ENCODE measurements at regions not wholly inside any gene's neighbourhood (a gene's known extent, or its start where the extent isn't known, plus 50 kb on each side); places are given as distances from the start of the nearest gene placed in this dataset.

DNA sequence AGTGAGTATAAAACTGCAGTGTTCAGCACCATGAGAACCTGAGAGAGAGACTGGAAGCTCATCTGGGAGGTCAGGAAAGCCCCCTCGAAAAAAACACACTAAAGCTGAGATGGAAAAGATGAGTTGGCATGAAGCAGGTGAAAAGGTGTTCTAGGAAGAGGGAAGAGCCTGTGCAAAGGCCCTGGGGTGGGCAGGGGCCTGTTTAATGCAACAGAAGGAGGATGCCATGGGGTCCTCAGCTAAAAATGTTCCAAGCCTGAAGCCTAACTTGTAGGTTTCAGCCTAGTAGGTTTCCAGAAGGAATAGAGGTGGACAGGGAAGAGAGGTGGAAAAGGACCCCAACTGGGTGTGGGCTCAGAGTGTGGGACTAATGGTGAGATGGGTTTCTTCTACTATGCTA, 242.3 kb upstream of the ZFHX3 start:
- H3K27ac ChIP-seq (ENCODE audit: low read depth in 1 of 2, low read length in 1 of 2) = no peak overlapping the region
- H3K36me3 ChIP-seq (ENCODE audit: control insufficient read depth in 2 of 2, insufficient read depth in 2 of 2, low read length in 1 of 2) = no peaks in the 10 kb centered on the region
- no peak for DNase-seq (ENCODE audit: low read depth in 6 of 9, low spot score in 9 of 9)
- H3K27me3 ChIP-seq (ENCODE audit: control insufficient read depth in 2 of 2, insufficient read depth in 1 of 2, low read length in 1 of 2) = no peaks in the 10 kb centered on the region
- no peak overlapping the region for H3K4me3 ChIP-seq (ENCODE audit: low read length in 2 of 2)
- H3K4me1 ChIP-seq (ENCODE audit: control insufficient read depth in 2 of 2, insufficient read depth in 2 of 2, low read length in 2 of 2) = no peaks in the 10 kb centered on the region
- WGBS = 81% methylated on average over 1 of the region's 1 CpG
- no peaks in the 10 kb centered on the region for H3K9me3 ChIP-seq (ENCODE audit: control insufficient read depth in 2 of 2, insufficient read depth in 1 of 2, low read length in 1 of 2)

DNA sequence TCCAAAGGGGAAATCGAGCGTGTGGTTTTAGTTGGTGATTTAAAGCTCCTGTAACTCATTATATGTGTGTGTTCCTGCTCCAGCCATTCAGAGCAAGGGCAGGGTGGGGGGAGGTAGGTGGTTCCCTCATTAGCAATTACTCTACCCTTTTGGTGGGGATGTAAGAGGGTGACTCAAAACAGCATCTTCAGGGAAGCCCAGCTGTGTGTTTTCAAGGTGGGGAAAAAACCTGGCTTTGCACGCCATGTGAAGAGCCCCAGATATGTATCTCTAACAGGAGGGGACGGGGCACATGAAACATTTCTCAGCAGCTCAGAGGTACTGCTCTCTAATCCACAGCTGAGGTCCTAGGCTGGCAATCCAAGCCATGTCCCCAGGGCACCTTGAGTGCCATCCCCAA, 241.3 kb upstream of the ZFHX3 start:
- Histone ChIP-seq H3K36me3 (ENCODE audit: control insufficient read depth in 2 of 2, insufficient read depth in 2 of 2, low read length in 1 of 2) (no peaks in the 10 kb centered on the region), H3K4me1 (ENCODE audit: control insufficient read depth in 2 of 2, insufficient read depth in 2 of 2, low read length in 2 of 2) (no peaks in the 10 kb centered on the region)
- WGBS = 56% methylated on average over 4 of the region's 4 CpGs

DNA sequence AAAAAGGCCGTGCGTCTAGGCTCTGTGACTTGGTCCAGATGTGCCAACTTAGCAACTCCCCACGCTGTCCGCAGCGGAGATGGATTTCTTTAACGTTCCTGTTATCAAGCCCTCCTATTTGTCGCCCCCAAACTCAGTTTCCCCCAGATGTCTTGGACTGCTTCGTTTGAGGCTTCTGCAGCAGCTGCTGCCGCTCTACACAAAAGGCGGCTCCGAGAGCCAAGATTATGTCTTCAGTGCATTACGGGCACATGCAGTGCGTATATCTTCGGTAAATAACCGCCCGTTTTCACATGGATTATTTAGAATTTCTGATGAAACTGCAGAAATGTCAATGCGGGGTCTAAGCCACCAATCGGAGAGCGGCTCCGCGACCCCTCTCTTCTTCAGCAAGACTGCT, 240.6 kb upstream of the ZFHX3 start:
- no peak for DNase-seq (ENCODE audit: low read depth in 6 of 9, low spot score in 9 of 9)
- no peaks in the 10 kb centered on the region for H3K27me3 ChIP-seq (ENCODE audit: control insufficient read depth in 2 of 2, insufficient read depth in 1 of 2, low read length in 1 of 2)
- H3K27ac ChIP-seq (ENCODE audit: low read depth in 1 of 2, low read length in 1 of 2) = no peak overlapping the region
- H3K9me3 ChIP-seq (ENCODE audit: control insufficient read depth in 2 of 2, insufficient read depth in 1 of 2, low read length in 1 of 2) = no peaks in the 10 kb centered on the region
- H3K36me3 ChIP-seq (ENCODE audit: control insufficient read depth in 2 of 2, insufficient read depth in 2 of 2, low read length in 1 of 2) = no peaks in the 10 kb centered on the region
- no peaks in the 10 kb centered on the region for H3K4me1 ChIP-seq (ENCODE audit: control insufficient read depth in 2 of 2, insufficient read depth in 2 of 2, low read length in 2 of 2)
- no peak overlapping the region for H3K4me3 ChIP-seq (ENCODE audit: low read length in 2 of 2)
- 96% methylated on average over 21 of the region's 21 CpGs for WGBS

More for the DNA sequence above, 241.3 kb upstream of the ZFHX3 start:
- no peak overlapping the region for H3K4me3 ChIP-seq (ENCODE audit: low read length in 2 of 2)
- H3K9me3 ChIP-seq (ENCODE audit: control insufficient read depth in 2 of 2, insufficient read depth in 1 of 2, low read length in 1 of 2) = no peaks in the 10 kb centered on the region
- no peaks in the 10 kb centered on the region for H3K27me3 ChIP-seq (ENCODE audit: control insufficient read depth in 2 of 2, insufficient read depth in 1 of 2, low read length in 1 of 2)
- DNase-seq (ENCODE audit: low read depth in 6 of 9, low spot score in 9 of 9) = no peak
- H3K27ac ChIP-seq (ENCODE audit: low read depth in 1 of 2, low read length in 1 of 2) = no peak overlapping the region

DNA sequence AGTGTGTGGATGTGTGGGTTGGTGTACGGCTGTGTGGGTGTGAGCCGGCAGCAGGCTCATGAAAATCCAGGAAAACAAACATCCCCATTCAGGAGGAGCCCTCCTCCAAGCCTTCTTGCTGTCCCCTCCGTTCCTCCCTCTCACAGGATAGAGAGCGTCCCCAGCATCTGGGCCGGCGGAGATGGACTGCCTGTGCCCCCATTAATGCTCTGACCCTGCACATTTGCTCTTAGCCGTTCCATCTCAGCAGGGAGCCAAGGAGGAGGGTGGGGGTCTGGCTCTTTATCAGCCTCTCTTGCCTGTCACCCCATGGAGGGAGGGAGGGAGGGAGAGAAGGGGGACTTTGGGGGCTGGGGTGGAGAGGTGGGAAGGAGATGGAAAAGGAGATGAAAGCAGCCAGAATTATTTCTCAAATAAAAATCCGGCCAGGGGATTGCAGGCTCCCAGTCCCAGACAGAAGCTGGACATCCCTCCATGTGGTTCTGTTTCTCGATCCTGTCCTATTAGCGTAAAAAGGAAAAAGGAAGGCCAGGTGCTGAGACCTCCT, 240.0 kb upstream of the ZFHX3 start:
- Histone ChIP-seq H3K36me3 (ENCODE audit: control insufficient read depth in 2 of 2, insufficient read depth in 2 of 2, low read length in 1 of 2) (no peaks in the 10 kb centered on the region), H3K4me3 (ENCODE audit: low read length in 2 of 2) (no peak overlapping the region), H3K9me3 (ENCODE audit: control insufficient read depth in 2 of 2, insufficient read depth in 1 of 2, low read length in 1 of 2) (no peaks in the 10 kb centered on the region), H3K27ac (ENCODE audit: low read depth in 1 of 2, low read length in 1 of 2) (no peak overlapping the region), H3K4me1 (ENCODE audit: control insufficient read depth in 2 of 2, insufficient read depth in 2 of 2, low read length in 2 of 2) (no peaks in the 10 kb centered on the region), H3K27me3 (ENCODE audit: control insufficient read depth in 2 of 2, insufficient read depth in 1 of 2, low read length in 1 of 2) (no peaks in the 10 kb centered on the region)
- WGBS = 76% methylated on average over 10 of the region's 10 CpGs
- no peak for DNase-seq (ENCODE audit: low read depth in 6 of 9, low spot score in 9 of 9)

GRCh38 chr16:73286346-73287267, 238.7 kb upstream of the ZFHX3 start:
- H3K4me1 ChIP-seq (ENCODE audit: control insufficient read depth in 2 of 2, insufficient read depth in 2 of 2, low read length in 2 of 2) = no peaks in the 10 kb centered on the region

GRCh38 chr16:73285436-73286201, 237.7 kb upstream of the ZFHX3 start:
- Histone ChIP-seq H3K9me3 (ENCODE audit: control insufficient read depth in 2 of 2, insufficient read depth in 1 of 2, low read length in 1 of 2) (no peaks in the 10 kb centered on the region), H3K27ac (ENCODE audit: low read depth in 1 of 2, low read length in 1 of 2) (no peak overlapping the region), H3K4me1 (ENCODE audit: control insufficient read depth in 2 of 2, insufficient read depth in 2 of 2, low read length in 2 of 2) (no peaks in the 10 kb centered on the region), H3K27me3 (ENCODE audit: control insufficient read depth in 2 of 2, insufficient read depth in 1 of 2, low read length in 1 of 2) (no peaks in the 10 kb centered on the region), H3K36me3 (ENCODE audit: control insufficient read depth in 2 of 2, insufficient read depth in 2 of 2, low read length in 1 of 2) (no peaks in the 10 kb centered on the region), H3K4me3 (ENCODE audit: low read length in 2 of 2) (no peak overlapping the region)
- WGBS = 92% methylated on average over 15 of the region's 15 CpGs
- no peak for DNase-seq (ENCODE audit: low read depth in 6 of 9, low spot score in 9 of 9)

More at GRCh38 chr16:73286346-73287267, 238.7 kb upstream of the ZFHX3 start:
- Histone ChIP-seq H3K36me3 (ENCODE audit: control insufficient read depth in 2 of 2, insufficient read depth in 2 of 2, low read length in 1 of 2) (no peaks in the 10 kb centered on the region), H3K4me3 (ENCODE audit: low read length in 2 of 2) (no peak overlapping the region), H3K27ac (ENCODE audit: low read depth in 1 of 2, low read length in 1 of 2) (no peak overlapping the region), H3K27me3 (ENCODE audit: control insufficient read depth in 2 of 2, insufficient read depth in 1 of 2, low read length in 1 of 2) (no peaks in the 10 kb centered on the region), H3K9me3 (ENCODE audit: control insufficient read depth in 2 of 2, insufficient read depth in 1 of 2, low read length in 1 of 2) (no peaks in the 10 kb centered on the region)
- no peak for DNase-seq (ENCODE audit: low read depth in 6 of 9, low spot score in 9 of 9)
- 90% methylated on average over 14 of the region's 14 CpGs for WGBS

DNA sequence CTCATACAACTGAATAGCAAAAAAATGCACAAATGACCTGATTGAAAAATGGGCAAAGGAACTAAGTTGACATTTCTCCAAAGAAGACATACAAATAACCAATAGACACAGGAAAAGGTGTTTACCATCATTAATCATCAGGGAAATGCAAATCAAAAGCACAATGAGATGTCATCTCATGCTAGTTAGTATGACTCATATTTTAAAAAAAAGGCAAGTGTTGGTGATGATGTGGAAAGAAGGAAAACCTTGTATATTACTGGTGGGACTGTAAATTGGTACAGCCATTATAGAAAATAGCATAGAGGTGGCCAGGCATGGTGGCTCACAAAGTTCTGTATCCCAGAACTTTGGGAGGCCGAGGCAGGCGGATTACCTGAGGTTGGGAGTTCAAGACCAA, 232.5 kb upstream of the ZFHX3 start:
- Histone ChIP-seq H3K36me3 (ENCODE audit: control insufficient read depth in 2 of 2, insufficient read depth in 2 of 2, low read length in 1 of 2) (no peaks in the 10 kb centered on the region), H3K4me3 (ENCODE audit: low read length in 2 of 2) (no peak overlapping the region), H3K27ac (ENCODE audit: low read depth in 1 of 2, low read length in 1 of 2) (no peak overlapping the region), H3K4me1 (ENCODE audit: control insufficient read depth in 2 of 2, insufficient read depth in 2 of 2, low read length in 2 of 2) (no peaks in the 10 kb centered on the region), H3K9me3 (ENCODE audit: control insufficient read depth in 2 of 2, insufficient read depth in 1 of 2, low read length in 1 of 2) (no peaks in the 10 kb centered on the region), H3K27me3 (ENCODE audit: control insufficient read depth in 2 of 2, insufficient read depth in 1 of 2, low read length in 1 of 2) (no peaks in the 10 kb centered on the region)
- WGBS = 96% methylated on average over 2 of the region's 2 CpGs
- no peak for DNase-seq (ENCODE audit: low read depth in 6 of 9, low spot score in 9 of 9)

- Histone ChIP-seq H3K9me3 (ENCODE audit: control insufficient read depth in 2 of 2, insufficient read depth in 1 of 2, low read length in 1 of 2) (no peaks in the 10 kb centered on the region), H3K27me3 (ENCODE audit: control insufficient read depth in 2 of 2, insufficient read depth in 1 of 2, low read length in 1 of 2) (no peaks in the 10 kb centered on the region), H3K4me1 (ENCODE audit: control insufficient read depth in 2 of 2, insufficient read depth in 2 of 2, low read length in 2 of 2) (no peaks in the 10 kb centered on the region), H3K36me3 (ENCODE audit: control insufficient read depth in 2 of 2, insufficient read depth in 2 of 2, low read length in 1 of 2) (no peaks in the 10 kb centered on the region), H3K4me3 (ENCODE audit: low read length in 2 of 2) (no peak overlapping the region), H3K27ac (ENCODE audit: low read depth in 1 of 2, low read length in 1 of 2) (no peak overlapping the region)
- DNase-seq (ENCODE audit: low read depth in 6 of 9, low spot score in 9 of 9) = no peak
- WGBS = 88% methylated on average over 3 of the region's 3 CpGs
These were observed 231.5 kb upstream of the ZFHX3 start for GRCh38 chr16:73279451-73279850.

- no peaks in the 10 kb centered on the region for H3K4me1 ChIP-seq (ENCODE audit: control insufficient read depth in 2 of 2, insufficient read depth in 2 of 2, low read length in 2 of 2)
- no peaks in the 10 kb centered on the region for H3K9me3 ChIP-seq (ENCODE audit: control insufficient read depth in 2 of 2, insufficient read depth in 1 of 2, low read length in 1 of 2)
- no peak for DNase-seq (ENCODE audit: low read depth in 6 of 9, low spot score in 9 of 9)
- no peak overlapping the region for H3K27ac ChIP-seq (ENCODE audit: low read depth in 1 of 2, low read length in 1 of 2)
- no peak overlapping the region for H3K4me3 ChIP-seq (ENCODE audit: low read length in 2 of 2)
- no peaks in the 10 kb centered on the region for H3K36me3 ChIP-seq (ENCODE audit: control insufficient read depth in 2 of 2, insufficient read depth in 2 of 2, low read length in 1 of 2)
- no peaks in the 10 kb centered on the region for H3K27me3 ChIP-seq (ENCODE audit: control insufficient read depth in 2 of 2, insufficient read depth in 1 of 2, low read length in 1 of 2)
- 95% methylated on average over 5 of the region's 5 CpGs for WGBS
These were observed 229.1 kb upstream of the ZFHX3 start for GRCh38 chr16:73277071-73277470.

Measured in thymus (tissue), 11 donors.